GM23338 (cell line): ENCODE measurements at regions not wholly inside any gene's neighbourhood (a gene's known extent, or its start where the extent isn't known, plus 50 kb on each side); places are given as distances from the start of the nearest gene placed in this dataset.

Experiments
- ATAC-seq: fragments of 200-7000 bp; cut with Tn5 transposase; 3 replicates; pipeline ENCODE4 v1.9.1; 2020
- DNase-seq: peaks from one replicate; pipeline ENCODE4 v3.0.0-alpha.2; 2015; ENCODE audit warnings: low spot score
- H2AFZ ChIP-seq: fragments of 200-600 bp; sonication (generic); 2 replicates; pipeline ENCODE4 v1.8.0; 2016; ENCODE audit warnings: antibody characterized with exemption, mild to moderate bottlenecking, moderate library complexity
- H3F3A ChIP-seq: fragments of 200-600 bp; sonication (generic); replicated peaks from 2 replicates; pipeline ENCODE4 v1.8.0; 2017; ENCODE audit warnings: antibody characterized with exemption, mixed run types, low read depth
- H3K27ac ChIP-seq: fragments of 200-600 bp; sonication (generic); 2 replicates; pipeline ENCODE4 v1.6.1; 2016; ENCODE audit warnings: low read depth
- H3K27me3 ChIP-seq: fragments of 200-600 bp; sonication (generic); 2 replicates; pipeline ENCODE4 v1.8.0; 2016; ENCODE audit warnings: mild to moderate bottlenecking, mixed run types, moderate library complexity; ENCODE audit not compliant: insufficient read depth
- H3K36me3 ChIP-seq: fragments of 200-600 bp; sonication (generic); 2 replicates; pipeline ENCODE4 v1.8.0; 2016; ENCODE audit warnings: mild to moderate bottlenecking; ENCODE audit not compliant: insufficient read depth
- H3K4me1 ChIP-seq: fragments of 200-600 bp; sonication (generic); 2 replicates; pipeline ENCODE4 v1.8.0; 2016; ENCODE audit warnings: mild to moderate bottlenecking, moderate library complexity; ENCODE audit not compliant: insufficient read depth
- H3K4me2 ChIP-seq: fragments of 200-600 bp; sonication (generic); 2 replicates; pipeline ENCODE4 v1.7.1; 2017; ENCODE audit warnings: mixed run types
- H3K4me3 ChIP-seq: fragments of 200-600 bp; sonication (generic); 2 replicates; pipeline ENCODE4 v1.6.1; 2016; ENCODE audit warnings: mixed run types
- H3K79me2 ChIP-seq: fragments of 200-600 bp; sonication (generic); replicated peaks from 2 replicates; pipeline ENCODE4 v1.8.0; 2017; ENCODE audit warnings: mild to moderate bottlenecking; ENCODE audit not compliant: insufficient read depth
- H3K9me2 ChIP-seq: fragments of 200-600 bp; sonication (generic); 2 replicates; pipeline ENCODE4 v1.8.0; 2017; ENCODE audit not compliant: insufficient read depth
- H4K20me1 ChIP-seq: fragments of 200-600 bp; sonication (generic); replicated peaks from 2 replicates; pipeline ENCODE4 v1.8.0; 2017; ENCODE audit warnings: mild to moderate bottlenecking; ENCODE audit not compliant: insufficient read depth
- H3K27ac Mint-ChIP-seq: 2 replicates; pipeline ENCODE4 v1.8.0; 2020; ENCODE audit warnings: inconsistent platforms, mild to moderate bottlenecking, moderate library complexity, mixed read lengths
- H3K27me3 Mint-ChIP-seq: 3 replicates; pipeline ENCODE4 v1.8.0; 2022; ENCODE audit warnings: low read depth, mild to moderate bottlenecking, moderate library complexity, mixed read lengths, inconsistent platforms; ENCODE audit not compliant: insufficient read depth, poor library complexity
- H3K36me3 Mint-ChIP-seq: 3 replicates; pipeline ENCODE4 v1.8.0; 2021; ENCODE audit warnings: low read depth, mild to moderate bottlenecking, inconsistent platforms, moderate library complexity, mixed read lengths
- H3K4me1 Mint-ChIP-seq: 3 replicates; pipeline ENCODE4 v1.8.0; 2020; ENCODE audit warnings: mild to moderate bottlenecking, inconsistent platforms, mixed read lengths
- H3K4me3 Mint-ChIP-seq: 3 replicates; pipeline ENCODE4 v1.8.0; 2021; ENCODE audit warnings: moderate library complexity, mild to moderate bottlenecking, inconsistent platforms, mixed read lengths
- H3K9me3 Mint-ChIP-seq: 3 replicates; pipeline ENCODE4 v1.8.0; 2020; ENCODE audit warnings: moderate library complexity, mild to moderate bottlenecking, inconsistent platforms, mixed read lengths
- CREB1 ChIP-seq: fragments of 250-450 bp; sonication (Bioruptor Pico); IDR thresholded peaks from 2 replicates; pipeline ENCODE4 v1.5.0; 2020; ENCODE audit warnings: low read depth, mild to moderate bottlenecking, moderate library complexity
- CTCF ChIP-seq, 2 experiments: fragments of 200-600 bp in 1 of 2; sonication (generic) in 1 of 2; conservative IDR thresholded peaks; 2 replicates each; pipeline versions ENCODE4 v1.5.1 to v1.6.1; 2016 to 2017; ENCODE audit warnings: antibody characterized with exemption in 2 of 2, low read depth in 2 of 2, mild to moderate bottlenecking in 2 of 2, moderate library complexity in 1 of 2
- ETS1 ChIP-seq: IDR thresholded peaks from 2 replicates; pipeline ENCODE4 v1.6.1; 2016; ENCODE audit warnings: antibody characterized with exemption
- EZH2 ChIP-seq: fragments of 200-600 bp; sonication (generic); IDR thresholded peaks from one replicate; pipeline ENCODE4 v1.8.0; 2017; ENCODE audit warnings: antibody characterized with exemption, mild to moderate bottlenecking, low read depth; ENCODE audit not compliant: unreplicated experiment
- EZH2phosphoT487 ChIP-seq: fragments of 200-600 bp; sonication (generic); IDR thresholded peaks from one replicate; pipeline ENCODE4 v1.8.1; 2018; ENCODE audit warnings: antibody characterized with exemption; ENCODE audit not compliant: unreplicated experiment
- JUNB ChIP-seq: IDR thresholded peaks from one replicate; pipeline ENCODE4 v1.6.1; 2016; ENCODE audit warnings: antibody characterized with exemption; ENCODE audit not compliant: unreplicated experiment
- NANOG ChIP-seq: IDR thresholded peaks from 2 replicates; pipeline ENCODE4 v1.6.1; 2016; ENCODE audit warnings: antibody characterized with exemption, borderline replicate concordance
- POLR2AphosphoS5 ChIP-seq: IDR thresholded peaks from 2 replicates; pipeline ENCODE4 v1.6.1; 2016; ENCODE audit warnings: antibody characterized with exemption, low read depth
- REST ChIP-seq: IDR thresholded peaks from one replicate; pipeline ENCODE4 v1.6.1; 2018; ENCODE audit warnings: antibody characterized with exemption; ENCODE audit not compliant: unreplicated experiment
- STAT1 ChIP-seq: IDR thresholded peaks from one replicate; pipeline ENCODE4 v1.6.1; 2016; ENCODE audit warnings: antibody characterized with exemption; ENCODE audit not compliant: unreplicated experiment
- ZNF114 ChIP-seq: fragments of 250-450 bp; sonication (Bioruptor Pico); IDR thresholded peaks from 2 replicates; pipeline ENCODE4 v1.5.0; 2020; ENCODE audit warnings: mild to moderate bottlenecking, moderate library complexity
- ZNF331 ChIP-seq: fragments of 250-450 bp; sonication (Bioruptor Pico); IDR thresholded peaks from 2 replicates; pipeline ENCODE4 v1.5.0; 2020; ENCODE audit warnings: low read depth, mild to moderate bottlenecking, moderate library complexity
- ZNF462 ChIP-seq: fragments of 250-450 bp; sonication (Bioruptor Pico); IDR thresholded peaks from 2 replicates; pipeline ENCODE4 v1.5.0; 2020; ENCODE audit warnings: mild to moderate bottlenecking, moderate library complexity

GRCh38 chr3:40872258-40872920, 326.9 kb upstream of the CTNNB1 start:
- H3K27ac ChIP-seq, result no peak overlapping the region
- H3K4me1 ChIP-seq, result no peaks in the 10 kb centered on the region
- ATAC-seq (no peak), DNase-seq (no peak)
- H3F3A ChIP-seq, result no peaks in the 10 kb centered on the region
- H3K27ac Mint-ChIP-seq, result no peak overlapping the region
- no peak overlapping the region for H3K4me3 ChIP-seq
- no peaks in the 10 kb centered on the region for H4K20me1 ChIP-seq
- no peak overlapping the region for H3K4me2 ChIP-seq
- no peaks in the 10 kb centered on the region for H3K79me2 ChIP-seq
- H3K4me1 Mint-ChIP-seq, result peaks cover 22% of the 10 kb centered on the region
- H3K9me2 ChIP-seq, result peaks cover 5% of the 10 kb centered on the region; the same call in 1 of the 2 replicates
- H3K27me3 Mint-ChIP-seq, result peaks cover 5% of the 10 kb centered on the region
- H3K9me3 Mint-ChIP-seq, result no peaks in the 10 kb centered on the region
- H3K36me3 Mint-ChIP-seq, result no peaks in the 10 kb centered on the region
- H3K36me3 ChIP-seq, result no peaks in the 10 kb centered on the region
- H3K27me3 ChIP-seq, result no peaks in the 10 kb centered on the region
- no peak overlapping the region for H3K4me3 Mint-ChIP-seq
- no peak overlapping the region for H2AFZ ChIP-seq
- TF ChIP-seq EZH2 (no peak), JUNB (no peak), POLR2AphosphoS5 (no peak), EZH2phosphoT487 (no peak), STAT1 (no peak), CTCF (conservative IDR thresholded peaks at IDR 0.05; ENCODE audit: low read depth in 2 of 2) (no peak), REST (no peak), ZNF462 (CRISPR knock-in tag) (no peak), ZNF331 (CRISPR knock-in tag) (no peak), CREB1 (CRISPR knock-in tag) (no peak), ETS1 (no peak), NANOG (no peak), ZNF114 (no peak)
